Spleen (tissue), 7 donors: ENCODE measurements at regions not wholly inside any gene's neighbourhood (a gene's known extent, or its start where the extent isn't known, plus 50 kb on each side); places are given as distances from the start of the nearest gene placed in this dataset.

Experiments
- CTCF ChIP-seq, 11 experiments: fragments of 200-600 bp in 7 of 11; fragments of 450-650 bp in 4 of 11; sonication (generic) in 4 of 11; IDR thresholded peaks in 8 of 11; conservative IDR thresholded peaks in 3 of 11; 1 replicate in 7 of 11; 2 replicates in 4 of 11; pipeline versions ENCODE4 v1.4.0 to v1.8.0; 2016 to 2021; ENCODE audit warnings: antibody characterized with exemption in 11 of 11, inconsistent platforms in 4 of 11, mild to moderate bottlenecking in 1 of 11
- POLR2A ChIP-seq, 3 donors: fragments of 450-650 bp; IDR thresholded peaks; one replicate each; pipeline ENCODE4 v1.5.1; 2017; ENCODE audit warnings: antibody characterized with exemption in 3 of 3, mild to moderate bottlenecking in 1 of 3
- donor health status: DM: no; HTN: no; CAD: no; lungs with moderate emphysema.
- donor health status: DM: no; HTN: no; CAD: no.
- donor health status: DM: no; HTN: no; CAD: no.

GRCh38 chr3:181464033-181464694, 247.6 kb upstream of the SOX2 start:
- TF ChIP-seq POLR2A (IDR thresholded peaks at IDR 0.05), result no peak
- no peak for TF ChIP-seq CTCF (IDR thresholded peaks at IDR 0.05 in 8 of 11, conservative IDR thresholded peaks at IDR 0.05 in 3 of 11)
